Hepatocyte (in vitro differentiated cells): ENCODE measurements at regions not wholly inside any gene's neighbourhood (a gene's known extent, or its start where the extent isn't known, plus 50 kb on each side); places are given as distances from the start of the nearest gene placed in this dataset.

ENCODE experiments used
- CTCF ChIP-seq: fragments of 200-600 bp; sonication (generic); IDR thresholded peaks from 2 replicates; pipeline ENCODE4 v1.5.1; 2016; ENCODE audit warnings: antibody characterized with exemption, mild to moderate bottlenecking; ENCODE audit not compliant: poor library complexity
- EZH2 ChIP-seq: fragments of 200-600 bp; sonication (generic); IDR thresholded peaks from 2 replicates; pipeline ENCODE4 v1.6.1; 2016; ENCODE audit warnings: antibody characterized with exemption, mild to moderate bottlenecking, borderline replicate concordance
- EZH2phosphoT487 ChIP-seq: fragments of 200-600 bp; sonication (generic); IDR thresholded peaks from one replicate; pipeline ENCODE4 v1.6.1; 2018; ENCODE audit warnings: antibody characterized with exemption, mild to moderate bottlenecking, low read depth, moderate library complexity; ENCODE audit not compliant: unreplicated experiment, severe bottlenecking

- no peak for TF ChIP-seq CTCF
- no peak for TF ChIP-seq EZH2
- TF ChIP-seq EZH2phosphoT487 = no peak
Observed at GRCh38 chr4:120446051-120446567, 379.5 kb upstream of the MAD2L1 start.
